IMR-90 (cell line): ENCODE measurements at regions not wholly inside any gene's neighbourhood (a gene's known extent, or its start where the extent isn't known, plus 50 kb on each side); places are given as distances from the start of the nearest gene placed in this dataset.

Experiments
- ATAC-seq: fragments of 200-7000 bp; cut with Tn5 transposase; 2 replicates; pipeline ENCODE4 v1.9.1; 2020; ENCODE audit warnings: low read depth, mild to moderate bottlenecking, moderate library complexity
- BruUV-seq: library from RNA; stranded (reverse); fragments of 400-500 nt; replicated peaks from 2 replicates; lab custom pipeline; 2021; lab: Mats Ljungman, UMichigan
- CTCF ChIA-PET: fragments of 300-600 bp; formaldehyde crosslinking; extraction: SDS; loops from one replicate; lab custom pipeline; 2021; ENCODE audit warnings: antibody characterized with exemption; lab: Yijun Ruan, JAX
- POLR2A ChIA-PET: fragments of 300-600 bp; sonication (Branson Sonifier 250); formaldehyde crosslinking; loops from one replicate; lab custom pipeline; 2022; ENCODE audit warnings: antibody characterized with exemption; ENCODE audit not compliant: unreplicated experiment; lab: Charles Lee
- DNase-seq: peaks from one replicate; pipeline ENCODE4 v3.0.0; 2013
- H2AFZ ChIP-seq: replicated peaks from 2 replicates; pipeline ENCODE3; 2013; ENCODE audit warnings: low read length, mild to moderate bottlenecking; ENCODE audit not compliant: poor library complexity
- H2AK5ac ChIP-seq: 2 replicates; pipeline ENCODE4 v1.6.1; 2013; ENCODE audit warnings: low read depth, low read length, inconsistent platforms
- H2AK9ac ChIP-seq: replicated peaks from 2 replicates; pipeline ENCODE3; 2013; ENCODE audit warnings: mild to moderate bottlenecking, low read depth, low read length, moderate library complexity; ENCODE audit not compliant: poor library complexity
- H2BK120ac ChIP-seq: 2 replicates; pipeline ENCODE4 v1.6.1; 2013; ENCODE audit warnings: low read depth, low read length, inconsistent platforms
- H2BK15ac ChIP-seq: 3 replicates; pipeline ENCODE4 v1.6.1; 2013; ENCODE audit warnings: low read depth, low read length, inconsistent platforms
- H2BK20ac ChIP-seq: 2 replicates; pipeline ENCODE4 v1.6.1; 2013; ENCODE audit warnings: low read depth, mild to moderate bottlenecking, inconsistent platforms, low read length, moderate library complexity
- H2BK5ac ChIP-seq: 2 replicates; pipeline ENCODE4 v1.6.1; 2013; ENCODE audit warnings: mild to moderate bottlenecking, low read depth, low read length, inconsistent platforms; ENCODE audit not compliant: poor library complexity, severe bottlenecking
- H3K14ac ChIP-seq: replicated peaks from 2 replicates; pipeline ENCODE4 v1.6.1; 2013; ENCODE audit warnings: low read depth, low read length, inconsistent platforms
- H3K18ac ChIP-seq: 2 replicates; pipeline ENCODE4 v1.6.1; 2013; ENCODE audit warnings: low read depth, low read length, control low read depth
- H3K23ac ChIP-seq: 2 replicates; pipeline ENCODE4 v1.6.1; 2013; ENCODE audit warnings: low read depth, low read length, inconsistent platforms
- H3K27ac ChIP-seq: 2 replicates; pipeline ENCODE4 v1.5.1; 2013; ENCODE audit warnings: mild to moderate bottlenecking, control low read depth, low read length; ENCODE audit not compliant: insufficient read depth
- H3K27me3 ChIP-seq: 2 replicates; pipeline ENCODE4 v1.6.1; 2013; ENCODE audit warnings: low read length; ENCODE audit not compliant: control insufficient read depth, insufficient read depth
- H3K36me3 ChIP-seq: 2 replicates; pipeline ENCODE4 v1.6.1; 2013; ENCODE audit warnings: low read length, mixed read lengths; ENCODE audit not compliant: control insufficient read depth, insufficient read depth
- H3K4ac ChIP-seq: 2 replicates; pipeline ENCODE4 v1.6.1; 2013; ENCODE audit warnings: low read depth, low read length, inconsistent platforms
- H3K4me1 ChIP-seq: 2 replicates; pipeline ENCODE4 v1.6.1; 2013; ENCODE audit warnings: low read length, mixed read lengths; ENCODE audit not compliant: control insufficient read depth, insufficient read depth
- H3K4me2 ChIP-seq: 2 replicates; pipeline ENCODE4 v1.6.1; 2013; ENCODE audit warnings: low read depth, mild to moderate bottlenecking, control low read depth, low read length, moderate library complexity
- H3K4me3 ChIP-seq: 2 replicates; pipeline ENCODE4 v1.5.1; 2013; ENCODE audit warnings: low read depth, mild to moderate bottlenecking, control low read depth, low read length, moderate library complexity; ENCODE audit not compliant: insufficient read depth
- H3K56ac ChIP-seq: 2 replicates; pipeline ENCODE4 v1.6.1; 2013; ENCODE audit warnings: low read length, inconsistent platforms; ENCODE audit not compliant: insufficient read depth; ENCODE audit errors: extremely low read depth
- H3K79me1 ChIP-seq, 2 experiments: 2 replicates each; pipeline ENCODE4 v1.6.1; 2013; ENCODE audit warnings: low read length in 2 of 2, inconsistent platforms in 1 of 2, low read depth in 1 of 2
- H3K9ac ChIP-seq: 2 replicates; pipeline ENCODE4 v1.6.1; 2013; ENCODE audit warnings: low read depth, low read length, control low read depth
- H3K9me1 ChIP-seq: 2 replicates; pipeline ENCODE4 v1.6.1; 2013; ENCODE audit warnings: low read length, inconsistent platforms; ENCODE audit not compliant: insufficient read depth
- H3K9me3 ChIP-seq: 2 replicates; pipeline ENCODE4 v1.6.1; 2013; ENCODE audit warnings: low read length; ENCODE audit not compliant: control insufficient read depth, insufficient read depth
- H4K20me1 ChIP-seq: 2 replicates; pipeline ENCODE4 v1.6.1; 2013; ENCODE audit warnings: low read length, inconsistent platforms; ENCODE audit not compliant: insufficient read depth
- H4K5ac ChIP-seq: 2 replicates; pipeline ENCODE4 v1.6.1; 2013; ENCODE audit warnings: mild to moderate bottlenecking, low read depth, low read length, control low read depth
- H4K8ac ChIP-seq, 2 experiments: 2 replicates each; pipeline ENCODE4 v1.6.1; 2013; ENCODE audit warnings: low read depth in 2 of 2, low read length in 2 of 2, control low read depth in 1 of 2, inconsistent platforms in 1 of 2
- H4K91ac ChIP-seq: 2 replicates; pipeline ENCODE4 v1.6.1; 2013; ENCODE audit warnings: low read depth, low read length, inconsistent platforms; ENCODE audit not compliant: insufficient read depth
- BHLHE40 ChIP-seq: fragments of 150-350 bp; IDR thresholded peaks from 2 replicates; pipeline ENCODE4 v1.6.1; 2016; ENCODE audit warnings: mild to moderate bottlenecking, low read depth, low read length
- CEBPB ChIP-seq: IDR thresholded peaks from 2 replicates; pipeline ENCODE4 v1.6.1; 2012; ENCODE audit warnings: low read depth, low read length, improper control_type of control experiment
- CHD1 ChIP-seq: IDR thresholded peaks from 2 replicates; pipeline ENCODE4 v1.6.1; 2012; ENCODE audit warnings: low read depth, low read length, improper control_type of control experiment
- FOS ChIP-seq: fragments of 150-350 bp; IDR thresholded peaks from 2 replicates; pipeline ENCODE4 v1.6.1; 2016; ENCODE audit warnings: low read depth, low read length
- MAFK ChIP-seq: IDR thresholded peaks from 2 replicates; pipeline ENCODE4 v1.6.1; 2012; ENCODE audit warnings: low read depth, low read length, improper control_type of control experiment
- MAZ ChIP-seq: IDR thresholded peaks from 2 replicates; pipeline ENCODE4 v1.6.1; 2012; ENCODE audit warnings: low read depth, mild to moderate bottlenecking, low read length, improper control_type of control experiment, moderate library complexity, borderline replicate concordance
- MXI1 ChIP-seq: IDR thresholded peaks from 2 replicates; pipeline ENCODE4 v1.6.1; 2012; ENCODE audit warnings: low read depth, mild to moderate bottlenecking, low read length, moderate library complexity, borderline replicate concordance
- NFE2L2 ChIP-seq: fragments of 150-350 bp; IDR thresholded peaks from 2 replicates; pipeline ENCODE4 v1.6.1; 2016; ENCODE audit warnings: low read depth, mild to moderate bottlenecking, low read length
- POLR2A ChIP-seq: IDR thresholded peaks from 2 replicates; pipeline ENCODE4 v1.6.1; 2012; ENCODE audit warnings: mild to moderate bottlenecking, low read depth, low read length
- RAD21 ChIP-seq: IDR thresholded peaks from 2 replicates; pipeline ENCODE4 v1.6.1; 2012; ENCODE audit warnings: low read length, improper control_type of control experiment
- RCOR1 ChIP-seq: IDR thresholded peaks from 2 replicates; pipeline ENCODE4 v1.6.1; 2012; ENCODE audit warnings: mild to moderate bottlenecking, low read length, improper control_type of control experiment; ENCODE audit not compliant: insufficient replicate concordance
- RFX5 ChIP-seq: IDR thresholded peaks from 2 replicates; pipeline ENCODE4 v1.8.0; 2012; ENCODE audit warnings: low read depth, mild to moderate bottlenecking, low read length, moderate library complexity
- SMC3 ChIP-seq: fragments of 150-350 bp; IDR thresholded peaks from 2 replicates; pipeline ENCODE4 v1.6.1; 2016; ENCODE audit warnings: low read depth, mild to moderate bottlenecking, antibody characterized with exemption, low read length, moderate library complexity
- WGBS, 2 experiments: methylation state at CpG; one replicate each; pipeline versions ENCODE4 v1.1.5 to v1.1.7; 2013; ENCODE audit warnings: missing lambda C conversion rate in 2 of 2; ENCODE audit not compliant: insufficient read length in 1 of 2; ENCODE audit errors: extremely low coverage in 2 of 2; 5-methylcytosine and 5-hydroxymethylcytosine counted together
- dilution Hi-C: fragments of 300-500 bp; cut with HindIII; formaldehyde crosslinking; loops from one replicate; pipeline ENCODE4 v1.14.3; 2018; ENCODE audit warnings: low sequenced_read_pairs; ENCODE audit not compliant: unreplicated experiment
- in situ Hi-C: fragments of 300-500 bp; cut with MboI; formaldehyde crosslinking; loops from 3 replicates; pipeline ENCODE4 v1.14.3; 2019; ENCODE audit warnings: low sequenced_read_pairs, inconsistent platforms, mixed read lengths
- intact Hi-C: fragments of 100-400 bp; cut with micrococcal nuclease; formaldehyde crosslinking; loops from 2 replicates; pipeline ENCODE4 v1.10.0; 2022
- TF ChIP-seq, protein P1 (sequence below): fragments of 150-350 bp; IDR thresholded peaks from 2 replicates; pipeline ENCODE4 v1.6.1; 2016; ENCODE audit warnings: low read depth, mild to moderate bottlenecking, low read length, moderate library complexity, borderline replicate concordance
- TF ChIP-seq, protein P2 (sequence below): conservative IDR thresholded peaks from 2 replicates; pipeline ENCODE4 v1.5.1; 2012; ENCODE audit warnings: mild to moderate bottlenecking, low read depth, low read length, improper control_type of control experiment
- TF ChIP-seq, protein P3 (sequence below): fragments of 150-350 bp; IDR thresholded peaks from 2 replicates; pipeline ENCODE4 v1.6.1; 2017; ENCODE audit warnings: mild to moderate bottlenecking, antibody characterized with exemption, low read length, low read depth

GRCh38 chr3:5390936-5391625 is 203.6 kb downstream of the EDEM1 start:
- H3K4me2 ChIP-seq, result no peak overlapping the region
- no peak overlapping the region for H2BK120ac ChIP-seq
- no peak overlapping the region for H2AK5ac ChIP-seq
- H3K36me3 ChIP-seq, result no peaks in the 10 kb centered on the region
- no peaks in the 10 kb centered on the region for H3K27me3 ChIP-seq
- H2BK15ac ChIP-seq, result no peak overlapping the region
- no peaks in the 10 kb centered on the region for H4K20me1 ChIP-seq
- dilution Hi-C loops (no loop called here), in situ Hi-C loops (no loop called here), intact Hi-C loops (no loop called here)
- H4K91ac ChIP-seq, result no peak overlapping the region
- H3K9me3 ChIP-seq, result no peaks in the 10 kb centered on the region; the same call in 1 of the 2 replicates
- H3K27ac ChIP-seq, result no peak overlapping the region
- BruUV-seq, result no TSS peak
- no peak overlapping the region for H2AK9ac ChIP-seq
- ATAC-seq, result no peak
- H3K18ac ChIP-seq, result no peak overlapping the region
- ChIA-PET POLR2A (no interaction called here), CTCF (no interaction called here)
- H3K14ac ChIP-seq, result no peak overlapping the region
- no peak overlapping the region for H4K8ac ChIP-seq
- no peak overlapping the region for H3K56ac ChIP-seq
- H2AFZ ChIP-seq, result no peak overlapping the region
- no peak for DNase-seq
- H3K4me3 ChIP-seq, result no peak overlapping the region
- no peaks in the 10 kb centered on the region for H3K79me1 ChIP-seq
- H2BK5ac ChIP-seq, result no peak overlapping the region
- H3K9me1 ChIP-seq, result no peaks in the 10 kb centered on the region
- no CpG with 5 or more reads among the region's 5 CpGs for WGBS, 2 experiments
- H3K9ac ChIP-seq, result no peak overlapping the region
- no peak overlapping the region for H3K23ac ChIP-seq
- TF ChIP-seq POLR2A (no peak), SMC3 (no peak), BHLHE40 (no peak), RAD21 (no peak), CHD1 (no peak), RCOR1 (no peak), CEBPB (no peak), FOS (no peak), RFX5 (no peak), MAZ (no peak), MXI1 (no peak), MAFK (no peak), NFE2L2 (no peak)
- TF ChIP-seq, protein P1, sequence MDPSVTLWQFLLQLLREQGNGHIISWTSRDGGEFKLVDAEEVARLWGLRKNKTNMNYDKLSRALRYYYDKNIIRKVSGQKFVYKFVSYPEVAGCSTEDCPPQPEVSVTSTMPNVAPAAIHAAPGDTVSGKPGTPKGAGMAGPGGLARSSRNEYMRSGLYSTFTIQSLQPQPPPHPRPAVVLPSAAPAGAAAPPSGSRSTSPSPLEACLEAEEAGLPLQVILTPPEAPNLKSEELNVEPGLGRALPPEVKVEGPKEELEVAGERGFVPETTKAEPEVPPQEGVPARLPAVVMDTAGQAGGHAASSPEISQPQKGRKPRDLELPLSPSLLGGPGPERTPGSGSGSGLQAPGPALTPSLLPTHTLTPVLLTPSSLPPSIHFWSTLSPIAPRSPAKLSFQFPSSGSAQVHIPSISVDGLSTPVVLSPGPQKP, result no peak
- TF ChIP-seq, protein P2, sequence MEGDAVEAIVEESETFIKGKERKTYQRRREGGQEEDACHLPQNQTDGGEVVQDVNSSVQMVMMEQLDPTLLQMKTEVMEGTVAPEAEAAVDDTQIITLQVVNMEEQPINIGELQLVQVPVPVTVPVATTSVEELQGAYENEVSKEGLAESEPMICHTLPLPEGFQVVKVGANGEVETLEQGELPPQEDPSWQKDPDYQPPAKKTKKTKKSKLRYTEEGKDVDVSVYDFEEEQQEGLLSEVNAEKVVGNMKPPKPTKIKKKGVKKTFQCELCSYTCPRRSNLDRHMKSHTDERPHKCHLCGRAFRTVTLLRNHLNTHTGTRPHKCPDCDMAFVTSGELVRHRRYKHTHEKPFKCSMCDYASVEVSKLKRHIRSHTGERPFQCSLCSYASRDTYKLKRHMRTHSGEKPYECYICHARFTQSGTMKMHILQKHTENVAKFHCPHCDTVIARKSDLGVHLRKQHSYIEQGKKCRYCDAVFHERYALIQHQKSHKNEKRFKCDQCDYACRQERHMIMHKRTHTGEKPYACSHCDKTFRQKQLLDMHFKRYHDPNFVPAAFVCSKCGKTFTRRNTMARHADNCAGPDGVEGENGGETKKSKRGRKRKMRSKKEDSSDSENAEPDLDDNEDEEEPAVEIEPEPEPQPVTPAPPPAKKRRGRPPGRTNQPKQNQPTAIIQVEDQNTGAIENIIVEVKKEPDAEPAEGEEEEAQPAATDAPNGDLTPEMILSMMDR, result no peak
- TF ChIP-seq, protein P3, sequence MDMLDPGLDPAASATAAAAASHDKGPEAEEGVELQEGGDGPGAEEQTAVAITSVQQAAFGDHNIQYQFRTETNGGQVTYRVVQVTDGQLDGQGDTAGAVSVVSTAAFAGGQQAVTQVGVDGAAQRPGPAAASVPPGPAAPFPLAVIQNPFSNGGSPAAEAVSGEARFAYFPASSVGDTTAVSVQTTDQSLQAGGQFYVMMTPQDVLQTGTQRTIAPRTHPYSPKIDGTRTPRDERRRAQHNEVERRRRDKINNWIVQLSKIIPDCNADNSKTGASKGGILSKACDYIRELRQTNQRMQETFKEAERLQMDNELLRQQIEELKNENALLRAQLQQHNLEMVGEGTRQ, result no peak
- H2BK20ac ChIP-seq, result no peak overlapping the region
- H3K4ac ChIP-seq, result no peak overlapping the region
- H4K5ac ChIP-seq, result no peak overlapping the region
- H3K4me1 ChIP-seq, result no peaks in the 10 kb centered on the region
